NB4 (cell line): ENCODE measurements at regions not wholly inside any gene's neighbourhood (a gene's known extent, or its start where the extent isn't known, plus 50 kb on each side); places are given as distances from the start of the nearest gene placed in this dataset.

Experiments
- DNase-seq: peaks from one replicate; pipeline ENCODE4 v3.0.0; 2010; ENCODE audit warnings: low read depth
- H3K4me3 ChIP-seq: one replicate; pipeline ENCODE4 v1.5.1; 2011; ENCODE audit warnings: mild to moderate bottlenecking, low read depth, low read length, moderate library complexity
- CTCF ChIP-seq: IDR thresholded peaks from one replicate; pipeline ENCODE4 v1.5.1; 2012; ENCODE audit warnings: low read depth, low read length
- MAX ChIP-seq: IDR thresholded peaks from 2 replicates; pipeline ENCODE4 v1.6.1; 2011; ENCODE audit warnings: low read depth, low read length
- MYC ChIP-seq: IDR thresholded peaks from 2 replicates; pipeline ENCODE4 v1.6.1; 2011; ENCODE audit warnings: low read depth, low read length
- POLR2A ChIP-seq: IDR thresholded peaks from 2 replicates; pipeline ENCODE4 v1.6.1; 2011; ENCODE audit warnings: mild to moderate bottlenecking; ENCODE audit not compliant: insufficient read length; ENCODE audit errors: extremely low read depth

GRCh38 chrX:55813150-55813549 is 95.6 kb downstream of the RRAGB start:
- no peak for DNase-seq
- no peak overlapping the region for H3K4me3 ChIP-seq
- TF ChIP-seq POLR2A (no peak), CTCF (no peak), MYC (no peak), MAX (no peak)

DNA sequence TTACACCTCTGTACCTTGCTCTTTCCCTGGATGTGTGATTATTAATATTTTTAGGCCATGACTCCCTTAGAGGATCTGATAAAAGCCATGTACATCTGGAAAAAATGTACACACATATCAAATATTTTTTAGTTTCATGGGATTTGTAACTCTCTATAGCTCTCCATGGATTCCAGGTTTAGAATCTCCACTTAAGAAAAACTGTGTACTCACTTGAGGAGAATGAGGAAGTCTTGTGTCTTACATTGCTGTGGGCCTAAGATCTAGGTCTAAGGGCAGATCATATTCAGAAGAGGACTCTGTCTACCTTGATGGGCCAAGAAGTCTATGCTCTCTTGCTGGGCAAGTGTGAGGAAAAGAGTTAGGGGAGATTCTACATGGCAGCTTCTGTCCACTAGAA is 98.0 kb downstream of the RRAGB start:
- no peak overlapping the region for H3K4me3 ChIP-seq
- no peak for DNase-seq
- TF ChIP-seq MAX = no peak
- no peak for TF ChIP-seq POLR2A
- TF ChIP-seq MYC = no peak
- TF ChIP-seq CTCF = no peak

DNA sequence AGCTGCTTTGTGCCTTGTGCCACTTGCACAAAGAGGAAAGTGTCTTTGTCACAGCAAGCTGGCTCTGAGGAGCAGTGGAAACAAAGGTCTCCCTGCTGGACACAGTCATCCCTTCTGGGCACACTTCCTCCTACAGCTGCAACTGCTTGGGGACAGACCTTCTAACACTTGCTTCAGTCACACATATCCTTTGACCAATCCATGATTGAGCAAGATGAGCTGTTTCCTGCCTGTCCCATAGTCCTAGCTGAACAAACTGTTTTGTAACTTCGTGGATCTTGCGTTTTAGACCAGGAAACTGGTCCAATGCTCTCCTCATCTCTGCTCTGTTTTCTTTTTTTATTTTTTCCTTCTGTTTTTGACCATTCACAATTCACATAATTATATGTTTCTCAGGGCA is 98.5 kb downstream of the RRAGB start:
- TF ChIP-seq CTCF (no peak), MAX (no peak), MYC (no peak), POLR2A (no peak)

GRCh38 chrX:55818673-55819375 is 101.3 kb downstream of the RRAGB start:
- DNase-seq = no peak
- H3K4me3 ChIP-seq = no peak overlapping the region
- TF ChIP-seq POLR2A (no peak), CTCF (no peak), MYC (no peak), MAX (no peak)

More for the DNA sequence above, 98.5 kb downstream of the RRAGB start:
- DNase-seq = peak; percentile 2
- H3K4me3 ChIP-seq = no peak overlapping the region

DNA sequence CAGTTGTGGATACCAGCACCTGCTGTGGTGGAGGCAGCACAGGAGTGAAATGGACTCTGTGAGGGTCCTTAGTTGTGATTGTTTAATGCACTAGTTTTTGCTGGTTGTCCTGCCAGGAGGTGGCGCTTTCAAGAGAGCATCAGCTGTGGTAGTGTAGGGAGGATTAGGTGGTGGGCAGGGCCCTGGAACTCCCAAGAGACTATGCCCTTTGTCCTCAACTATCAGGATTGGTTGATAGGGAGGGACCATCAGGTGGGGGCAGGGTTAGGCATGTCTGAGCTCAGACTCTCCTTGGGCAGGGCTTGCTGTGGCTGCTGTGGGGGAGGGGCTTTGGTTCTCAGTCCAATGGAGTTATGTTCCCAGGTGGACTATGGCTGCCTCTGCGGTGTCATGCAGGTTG is 121.9 kb downstream of the RRAGB start:
- H3K4me3 ChIP-seq = no peak overlapping the region
- TF ChIP-seq POLR2A (no peak), MAX (no peak), CTCF (no peak), MYC (no peak)
- no peak for DNase-seq
